Activated T-cell treated with anti-CD3 and anti-CD28 coated beads for 48 hours (primary cell): ENCODE measurements at regions not wholly inside any gene's neighbourhood (a gene's known extent, or its start where the extent isn't known, plus 50 kb on each side); places are given as distances from the start of the nearest gene placed in this dataset.

Experiments
- DNase-seq: peaks from one replicate; pipeline ENCODE4 v3.0.0-alpha.2; 2020; ENCODE audit warnings: low read depth

GRCh38 chr11:95353706-95354105 lies 122.7 kb upstream of the SESN3 start:
- no peak for DNase-seq

- no peak for DNase-seq
These were observed 121.8 kb upstream of the SESN3 start for GRCh38 chr11:95352733-95353346.

- DNase-seq, result no peak
These were observed 118.4 kb upstream of the SESN3 start for GRCh38 chr11:95349345-95349942.

- no peak for DNase-seq
These were observed 115.3 kb upstream of the SESN3 start for GRCh38 chr11:95346265-95346664.

GRCh38 chr11:95345651-95346050 lies 114.6 kb upstream of the SESN3 start:
- no peak for DNase-seq

GRCh38 chr11:95344932-95345642 lies 114.1 kb upstream of the SESN3 start:
- no peak for DNase-seq

GRCh38 chr11:95341221-95341620 lies 110.2 kb upstream of the SESN3 start:
- DNase-seq, result no peak

- no peak for DNase-seq
These were observed 108.3 kb upstream of the SESN3 start for GRCh38 chr11:95339086-95339901.

- no peak for DNase-seq
These were observed 107.5 kb upstream of the SESN3 start for GRCh38 chr11:95338430-95338991.

- DNase-seq, result no peak
These were observed 107.0 kb upstream of the SESN3 start for GRCh38 chr11:95337972-95338429.

GRCh38 chr11:95337175-95337957 lies 106.4 kb upstream of the SESN3 start:
- peak; percentile 25 for DNase-seq

GRCh38 chr11:95335989-95336388 lies 105.0 kb upstream of the SESN3 start:
- no peak for DNase-seq

GRCh38 chr11:95331161-95331560 lies 100.2 kb upstream of the SESN3 start:
- no peak for DNase-seq

GRCh38 chr11:95330302-95330701 lies 99.3 kb upstream of the SESN3 start:
- DNase-seq, result no peak

GRCh38 chr11:95327273-95327948 lies 96.4 kb upstream of the SESN3 start:
- DNase-seq, result no peak

- DNase-seq, result no peak
These were observed 94.8 kb upstream of the SESN3 start for GRCh38 chr11:95325777-95326258.

GRCh38 chr11:95324826-95325225 lies 93.8 kb upstream of the SESN3 start:
- no peak for DNase-seq

- DNase-seq, result no peak
These were observed 91.5 kb upstream of the SESN3 start for GRCh38 chr11:95322539-95322938.

GRCh38 chr11:95318498-95318897 lies 87.5 kb upstream of the SESN3 start:
- no peak for DNase-seq

- DNase-seq, result no peak
These were observed 77.6 kb upstream of the SESN3 start for GRCh38 chr11:95308512-95309035.
